HL-60/S4 (cell line): ENCODE measurements at regions not wholly inside any gene's neighbourhood (a gene's known extent, or its start where the extent isn't known, plus 50 kb on each side); places are given as distances from the start of the nearest gene placed in this dataset.
"Not testable (repeated sequence)": the region's sequence is repeated elsewhere in the genome, so short reads cannot be mapped to it uniquely, and the experiment has no call there.

Source experiments
- in situ Hi-C: fragments of 300-500 bp; cut with MboI; formaldehyde crosslinking; loops from 2 replicates; pipeline ENCODE4 v1.14.3; 2022; ENCODE audit warnings: low sequenced_read_pairs

DNA sequence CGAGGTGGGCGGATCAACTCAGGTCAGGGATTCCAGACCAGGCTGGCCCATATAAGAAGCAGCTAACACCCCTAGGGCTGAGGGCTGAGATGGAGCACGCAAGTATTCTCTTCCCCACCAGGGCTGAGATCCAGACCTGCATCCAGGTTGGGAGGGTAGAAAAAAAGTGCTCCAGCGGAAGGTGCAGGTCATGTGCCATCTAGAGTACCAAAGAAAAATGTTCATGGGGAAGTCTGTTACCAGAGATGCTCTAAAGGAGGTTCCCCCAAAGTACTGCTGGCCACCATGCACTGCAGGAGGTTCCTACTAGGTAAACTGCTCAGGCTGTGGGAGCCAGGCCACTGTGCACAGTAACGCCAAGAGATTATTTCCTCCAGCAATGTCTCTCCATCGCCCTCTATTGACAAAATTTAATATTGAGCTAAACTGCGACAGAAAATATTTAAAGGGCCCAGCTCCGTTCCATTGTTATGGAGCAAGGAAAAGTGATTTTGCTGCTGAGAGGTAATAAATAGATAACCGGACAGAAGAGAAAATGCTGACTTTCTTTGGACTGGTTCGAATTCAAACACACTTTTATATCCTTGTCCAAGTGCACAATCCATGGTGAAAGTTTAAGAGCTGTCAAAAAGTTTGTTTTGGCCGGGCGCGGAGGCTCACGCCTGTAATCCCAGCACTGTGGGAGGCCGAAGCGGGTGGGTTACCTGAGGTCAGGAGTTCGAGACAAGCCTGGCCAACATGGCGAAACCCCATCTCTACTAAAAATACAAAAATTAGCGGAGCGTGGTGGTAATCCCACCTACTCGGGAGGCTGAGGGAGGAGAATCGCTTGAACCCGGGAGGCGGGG, 159.9 kb downstream of the OR2B2 start:
- in situ Hi-C loops: loop anchor here (10.0 kb wide), 1 partner anchor 577 kb away; no protein-coding TSS in a partner anchor

DNA sequence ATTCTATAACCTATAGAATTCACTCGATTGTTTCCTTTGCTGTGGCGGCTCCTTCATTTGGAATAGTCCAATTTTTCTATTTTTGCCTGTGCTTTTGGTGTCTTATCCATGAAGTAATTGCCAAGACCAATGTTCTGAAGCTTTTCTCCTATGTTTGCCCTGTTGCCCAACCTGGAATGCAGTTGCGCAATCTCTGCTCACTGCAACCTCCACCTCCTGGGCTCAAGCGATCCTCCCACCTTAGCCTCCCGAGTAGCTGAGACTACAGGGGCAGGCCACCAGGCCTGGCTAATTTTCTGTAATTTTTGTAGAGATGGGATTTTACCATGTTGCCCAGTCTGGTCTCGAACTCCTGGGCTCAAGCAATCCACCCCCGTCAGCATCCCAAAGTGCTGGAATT, 163.5 kb downstream of the OR2B2 start:
- in situ Hi-C loops: no loop called here

DNA sequence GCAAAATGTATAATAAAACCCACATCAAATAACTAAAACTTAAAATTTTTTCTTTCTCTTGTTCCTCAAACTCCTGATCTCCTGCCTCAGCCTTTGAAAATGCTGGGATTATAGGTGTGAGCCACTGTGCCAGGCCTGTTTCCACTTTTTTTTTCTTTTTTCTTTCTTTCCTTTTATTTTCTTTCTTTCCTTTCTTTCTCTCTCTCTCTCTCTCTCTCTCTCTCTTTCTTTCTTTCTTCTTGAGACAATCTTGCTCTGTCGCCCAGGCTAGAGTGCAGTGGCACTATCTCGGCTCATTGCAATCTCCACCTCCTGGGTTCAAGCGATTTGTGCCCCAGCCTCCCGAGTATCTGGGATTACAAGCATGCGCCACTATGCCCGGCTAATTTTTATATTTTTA, 164.6 kb downstream of the OR2B2 start:
- in situ Hi-C loops: no loop called here

DNA sequence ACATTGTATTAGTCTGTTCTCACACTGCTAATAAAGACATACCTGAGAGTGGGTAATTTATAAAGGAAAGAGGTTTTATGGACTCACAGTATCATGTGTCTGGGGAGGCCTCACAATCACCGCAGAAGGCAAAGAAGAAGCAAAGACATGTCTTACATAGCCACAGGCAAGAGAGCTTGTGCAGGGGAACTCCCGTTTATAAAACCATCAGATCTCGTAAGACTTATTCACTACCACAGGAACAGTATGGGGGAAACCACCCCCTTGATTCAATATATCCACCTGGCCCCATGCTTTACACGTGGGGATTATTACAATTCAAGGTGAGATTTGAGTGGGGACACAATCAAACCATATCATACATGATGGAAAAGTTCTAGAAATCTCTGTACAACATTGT, 165.3 kb downstream of the OR2B2 start:
- in situ Hi-C loops: not testable (repeated sequence)

DNA sequence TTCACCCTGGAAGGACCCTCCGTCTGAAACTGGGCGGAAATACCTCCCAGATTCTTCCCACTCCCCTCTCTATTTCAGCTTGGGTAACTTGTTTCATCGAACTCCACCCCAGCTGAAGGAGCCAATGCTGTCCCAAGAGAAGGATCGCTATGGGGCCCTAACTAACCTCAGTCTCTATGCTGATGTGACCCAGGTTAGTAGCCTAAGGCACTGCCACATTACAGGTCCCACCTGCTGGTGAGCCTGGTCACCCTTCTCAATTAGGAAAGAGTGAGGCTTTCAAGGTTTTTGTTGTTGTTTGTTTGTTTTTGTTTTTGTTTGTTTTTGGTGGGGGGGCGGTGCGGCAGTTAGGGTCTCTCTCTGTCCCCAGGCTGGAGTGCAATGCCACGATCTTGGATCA, 168.4 kb downstream of the OR2B2 start:
- in situ Hi-C loops: no loop called here

GRCh38 chr6:27742833-27743573, 169.2 kb downstream of the OR2B2 start:
- in situ Hi-C loops: no loop called here

- in situ Hi-C loops: not testable (repeated sequence)
These were observed 172.3 kb downstream of the OR2B2 start for GRCh38 chr6:27739902-27740301.

GRCh38 chr6:27736686-27737085, 175.5 kb downstream of the OR2B2 start:
- in situ Hi-C loops: no loop called here

- in situ Hi-C loops: no loop called here
These were observed 183.8 kb downstream of the OR2B2 start for GRCh38 chr6:27728442-27728841.

- in situ Hi-C loops: no loop called here
These were observed 185.6 kb downstream of the OR2B2 start for GRCh38 chr6:27726619-27727023.

GRCh38 chr6:27720607-27721580, 191.3 kb downstream of the OR2B2 start:
- in situ Hi-C loops: no loop called here

DNA sequence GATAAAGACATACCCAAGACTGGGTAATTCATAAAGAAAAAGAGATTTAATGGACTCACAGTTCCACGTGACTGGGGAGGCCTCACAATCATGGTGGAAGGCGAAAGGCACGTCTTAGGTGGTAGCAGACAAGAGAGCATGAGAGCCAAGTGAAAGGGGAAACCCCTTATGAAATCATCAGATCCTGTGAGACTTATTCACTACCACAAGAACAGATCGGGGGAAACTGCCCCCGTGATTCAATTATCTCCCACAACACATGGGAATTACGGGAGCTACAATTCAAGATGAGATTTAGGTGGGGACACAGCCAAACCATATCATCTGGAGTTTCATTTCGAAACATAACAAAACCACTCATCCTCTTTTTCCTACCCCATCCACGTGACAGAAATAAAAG, 193.2 kb downstream of the OR2B2 start:
- in situ Hi-C loops: not testable (repeated sequence)

DNA sequence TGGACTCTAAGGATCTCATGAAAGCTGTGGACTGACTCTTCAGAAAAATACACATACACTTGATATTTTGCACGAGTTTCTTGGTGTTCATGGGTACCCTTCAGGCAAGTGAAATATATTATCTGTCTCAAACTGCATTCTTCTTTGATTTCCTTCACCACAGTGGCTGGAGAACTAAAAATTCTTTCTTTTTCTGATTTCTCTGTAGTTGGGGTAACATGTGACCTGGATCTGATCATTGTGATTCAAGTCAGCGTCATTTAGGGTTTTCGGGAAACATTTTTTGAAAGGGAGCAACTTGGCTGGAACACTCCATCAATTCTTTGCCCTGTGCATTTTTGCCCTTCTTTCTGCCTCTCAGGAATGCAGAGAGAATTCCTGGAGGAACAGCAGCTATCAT, 205.8 kb downstream of the OR2B2 start:
- in situ Hi-C loops: no loop called here

DNA sequence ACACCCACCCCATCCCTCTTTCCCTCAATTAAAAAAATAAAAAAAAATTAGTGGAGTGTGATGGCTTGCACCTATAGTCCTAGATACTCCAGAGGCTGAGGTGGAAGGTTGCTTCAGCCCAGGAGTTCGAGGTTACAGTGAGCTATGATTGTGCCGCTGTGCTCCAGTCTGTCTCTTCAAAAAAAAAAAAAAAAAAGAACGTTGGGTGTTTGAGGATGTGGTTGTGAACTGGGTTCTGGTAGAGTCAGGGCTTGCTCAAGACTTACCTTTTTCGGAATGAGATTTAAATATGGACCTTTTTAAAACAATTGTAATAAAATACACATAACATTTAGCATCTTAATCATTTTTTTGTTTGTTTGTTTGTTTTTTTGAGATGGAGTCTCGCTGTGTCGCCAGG, 211.9 kb downstream of the OR2B2 start:
- in situ Hi-C loops: no loop called here

- in situ Hi-C loops: no loop called here
These were observed 217.7 kb downstream of the OR2B2 start for GRCh38 chr6:27694547-27694874.

DNA sequence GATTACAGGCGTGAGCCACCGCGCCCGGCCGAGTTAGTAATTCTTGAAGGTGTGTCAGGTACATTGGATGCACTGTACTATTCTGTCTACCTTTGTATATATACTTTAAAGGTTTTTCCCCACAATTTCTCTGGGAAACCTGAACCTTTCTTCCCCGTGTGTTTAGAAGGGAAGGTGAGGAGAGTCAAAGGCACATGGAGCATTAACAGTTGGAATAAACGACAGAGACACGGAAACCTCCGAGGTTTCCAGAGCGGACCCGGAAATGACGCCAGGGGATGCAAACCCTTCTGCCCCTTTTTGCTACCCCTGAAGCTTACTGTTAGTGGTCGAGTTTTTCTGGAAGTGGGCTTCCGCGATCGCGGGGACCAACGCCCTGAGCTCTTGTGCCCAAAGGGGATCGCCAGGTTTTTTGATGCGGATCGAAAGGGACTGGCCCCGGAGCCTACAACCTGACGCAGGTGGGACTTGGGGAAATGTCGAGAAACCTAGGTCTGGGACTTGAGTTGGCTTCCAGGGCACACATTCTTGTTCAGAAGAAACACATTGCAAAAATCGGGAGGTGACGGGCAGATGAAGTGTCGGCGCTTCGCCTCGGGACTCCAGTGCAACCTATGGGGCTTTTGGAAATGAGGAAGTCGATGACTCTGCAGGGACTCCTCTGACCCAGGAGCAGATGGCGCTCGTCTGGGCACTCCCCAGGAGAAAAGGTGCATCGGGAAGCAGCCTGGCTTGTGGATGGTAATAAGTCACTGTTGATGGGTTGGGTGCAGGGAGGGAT, 218.2 kb downstream of the OR2B2 start:
- in situ Hi-C loops: no loop called here

DNA sequence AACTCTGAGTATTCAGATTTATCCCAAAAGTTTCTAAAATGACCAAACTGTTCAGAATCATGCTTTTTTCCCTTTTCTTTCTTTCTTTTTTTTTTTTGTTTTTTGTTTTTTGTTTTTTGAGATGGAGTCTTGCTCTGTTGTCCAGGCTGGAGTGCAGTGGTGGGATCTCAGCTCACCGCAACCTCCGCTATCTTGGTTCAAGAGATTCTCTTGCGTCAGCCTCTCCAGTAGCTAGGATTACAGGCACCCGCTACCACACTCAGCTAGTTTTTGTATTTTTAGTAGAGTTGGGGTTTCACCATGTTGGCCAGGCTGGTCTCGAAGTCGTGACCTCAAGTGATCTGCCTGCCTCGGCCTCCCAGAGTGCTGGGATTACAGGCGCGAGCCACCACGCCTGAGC, 219.2 kb upstream of the ZNF184 start:
- in situ Hi-C loops: not testable (repeated sequence)

- in situ Hi-C loops: no loop called here
These were observed 215.2 kb upstream of the ZNF184 start for GRCh38 chr6:27688014-27688586.

DNA sequence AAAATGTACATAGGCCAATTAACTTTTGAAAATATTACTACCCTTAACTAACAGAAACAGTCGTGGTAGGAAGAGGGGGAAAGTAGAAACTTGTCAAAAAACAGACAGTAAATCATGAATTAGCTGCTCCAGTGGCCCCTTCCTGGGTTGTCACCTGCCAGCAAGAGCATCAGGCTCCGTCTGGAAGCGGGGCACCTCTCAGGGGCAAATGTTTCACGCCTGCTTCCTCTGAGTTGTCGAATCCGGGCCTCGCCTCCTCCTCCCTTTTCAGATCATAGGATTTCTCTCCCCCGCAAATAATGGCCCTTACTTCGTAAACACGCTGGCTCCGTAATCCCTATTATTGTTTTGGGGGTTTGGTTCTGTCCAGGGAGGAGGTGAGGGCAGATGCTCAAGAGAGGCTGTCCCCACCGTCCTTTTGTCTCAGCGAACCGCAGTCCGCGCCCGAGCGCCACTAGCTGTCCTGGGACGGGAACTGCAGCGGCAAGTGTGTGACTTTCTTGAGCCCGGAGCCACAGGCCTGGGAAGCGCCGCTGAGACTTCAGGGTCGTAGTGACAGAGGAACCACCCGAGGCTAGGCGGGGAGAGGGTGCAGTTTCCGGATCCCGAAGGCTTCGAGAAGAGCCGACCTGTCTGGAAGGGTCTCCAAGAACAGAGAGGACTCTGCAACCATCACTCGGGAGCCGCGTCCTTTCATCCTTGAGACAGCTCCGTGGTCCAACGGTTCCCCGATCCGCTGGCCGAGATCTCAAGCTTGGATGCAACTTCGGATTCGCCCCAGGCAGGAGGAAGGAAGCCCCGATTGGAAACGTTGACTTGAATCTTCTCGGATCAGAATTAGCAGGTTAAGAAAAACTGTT, 214.5 kb upstream of the ZNF184 start:
- in situ Hi-C loops: no loop called here
